Testis (tissue), 2 donors: ENCODE measurements at regions not wholly inside any gene's neighbourhood (a gene's known extent, or its start where the extent isn't known, plus 50 kb on each side); places are given as distances from the start of the nearest gene placed in this dataset.

Source experiments
- POLR2A ChIP-seq: fragments of 450-650 bp; IDR thresholded peaks from one replicate; pipeline ENCODE4 v1.6.1; 2017; ENCODE audit warnings: antibody characterized with exemption, mild to moderate bottlenecking, moderate library complexity
- TF ChIP-seq, protein P1 (sequence below), 3 experiments: fragments of 450-650 bp in 2 of 3; fragments of 200-600 bp in 1 of 3; sonication (generic) in 1 of 3; IDR thresholded peaks; one replicate each; pipeline ENCODE4 v1.5.1; 2016 to 2019; ENCODE audit warnings: antibody characterized with exemption in 3 of 3, mild to moderate bottlenecking in 2 of 3, moderate library complexity in 1 of 3

DNA sequence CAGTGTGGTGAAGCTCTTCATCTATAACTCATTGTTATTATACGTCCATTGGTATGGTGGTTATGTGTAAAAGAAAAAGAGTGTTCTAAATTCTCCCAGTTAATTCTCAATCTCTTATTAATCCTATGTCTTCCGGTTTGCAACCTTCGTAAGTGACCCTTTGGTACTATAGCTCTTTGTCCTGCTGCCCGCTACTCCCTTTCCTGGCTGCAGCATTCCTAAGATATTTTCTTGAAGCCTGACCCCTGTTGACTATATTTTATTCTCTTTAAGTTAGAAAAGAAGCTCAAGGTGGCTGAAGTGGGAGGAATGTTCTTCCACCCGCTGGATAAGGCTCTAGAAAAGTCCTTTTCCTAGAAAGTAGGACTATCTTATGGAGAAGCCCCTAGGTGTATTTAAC is 684.8 kb downstream of the SOCS6 start:
- TF ChIP-seq, protein P1, sequence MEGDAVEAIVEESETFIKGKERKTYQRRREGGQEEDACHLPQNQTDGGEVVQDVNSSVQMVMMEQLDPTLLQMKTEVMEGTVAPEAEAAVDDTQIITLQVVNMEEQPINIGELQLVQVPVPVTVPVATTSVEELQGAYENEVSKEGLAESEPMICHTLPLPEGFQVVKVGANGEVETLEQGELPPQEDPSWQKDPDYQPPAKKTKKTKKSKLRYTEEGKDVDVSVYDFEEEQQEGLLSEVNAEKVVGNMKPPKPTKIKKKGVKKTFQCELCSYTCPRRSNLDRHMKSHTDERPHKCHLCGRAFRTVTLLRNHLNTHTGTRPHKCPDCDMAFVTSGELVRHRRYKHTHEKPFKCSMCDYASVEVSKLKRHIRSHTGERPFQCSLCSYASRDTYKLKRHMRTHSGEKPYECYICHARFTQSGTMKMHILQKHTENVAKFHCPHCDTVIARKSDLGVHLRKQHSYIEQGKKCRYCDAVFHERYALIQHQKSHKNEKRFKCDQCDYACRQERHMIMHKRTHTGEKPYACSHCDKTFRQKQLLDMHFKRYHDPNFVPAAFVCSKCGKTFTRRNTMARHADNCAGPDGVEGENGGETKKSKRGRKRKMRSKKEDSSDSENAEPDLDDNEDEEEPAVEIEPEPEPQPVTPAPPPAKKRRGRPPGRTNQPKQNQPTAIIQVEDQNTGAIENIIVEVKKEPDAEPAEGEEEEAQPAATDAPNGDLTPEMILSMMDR (IDR thresholded peaks at IDR 0.05), result no peak
- no peak for TF ChIP-seq POLR2A
